ENCODE measurements at regions not wholly inside any gene's neighbourhood (a gene's known extent, or its start where the extent isn't known, plus 50 kb on each side); places are given as distances from the start of the nearest gene placed in this dataset.

GRCh38 chr14:105865904-105866840, 339.8 kb downstream of the TMEM121 start:
- H3K36me3 Mint-ChIP-seq (ENCODE audit: low read depth): peaks cover 3% of the 10 kb centered on the region
- H3K9me3 Mint-ChIP-seq (ENCODE audit: low read depth): peaks cover 33% of the 10 kb centered on the region

GRCh38 chr14:105866841-105867321, 340.5 kb downstream of the TMEM121 start:
- no peak overlapping the region for H3K27ac Mint-ChIP-seq (ENCODE audit: unreplicated experiment)
- no peak overlapping the region for H3K4me3 Mint-ChIP-seq (ENCODE audit: unreplicated experiment)
- H3K27me3 Mint-ChIP-seq (ENCODE audit: low read depth): no peaks in the 10 kb centered on the region
- H3K4me1 Mint-ChIP-seq (ENCODE audit: low read depth): no peaks in the 10 kb centered on the region
- peaks cover 35% of the 10 kb centered on the region for H3K9me3 Mint-ChIP-seq (ENCODE audit: low read depth)
- peak; percentile 81 for DNase-seq (ENCODE audit: low spot score)
- TF ChIP-seq CTCF (IDR thresholded peaks at IDR 0.05): no peak
- peaks cover 3% of the 10 kb centered on the region for H3K36me3 Mint-ChIP-seq (ENCODE audit: low read depth)

More at GRCh38 chr14:105865904-105866840, 339.8 kb downstream of the TMEM121 start:
- H3K4me3 Mint-ChIP-seq (ENCODE audit: unreplicated experiment): no peak overlapping the region
- H3K27me3 Mint-ChIP-seq (ENCODE audit: low read depth): no peaks in the 10 kb centered on the region
- no peak overlapping the region for H3K27ac Mint-ChIP-seq (ENCODE audit: unreplicated experiment)
- DNase-seq (ENCODE audit: low spot score): peak; percentile 87
- no peaks in the 10 kb centered on the region for H3K4me1 Mint-ChIP-seq (ENCODE audit: low read depth)
- TF ChIP-seq CTCF (IDR thresholded peaks at IDR 0.05): no peak

- no peaks in the 10 kb centered on the region for H3K36me3 Mint-ChIP-seq (ENCODE audit: low read depth)
- H3K27ac Mint-ChIP-seq (ENCODE audit: unreplicated experiment): no peak overlapping the region
- H3K4me3 Mint-ChIP-seq (ENCODE audit: unreplicated experiment): no peak overlapping the region
- H3K4me1 Mint-ChIP-seq (ENCODE audit: low read depth): no peaks in the 10 kb centered on the region
- no peak for TF ChIP-seq CTCF (IDR thresholded peaks at IDR 0.05)
- peaks cover 39% of the 10 kb centered on the region for H3K9me3 Mint-ChIP-seq (ENCODE audit: low read depth)
- DNase-seq (ENCODE audit: low spot score): peak; percentile 75
- no peaks in the 10 kb centered on the region for H3K27me3 Mint-ChIP-seq (ENCODE audit: low read depth)
Measured at GRCh38 chr14:105867961-105868599, 341.7 kb downstream of the TMEM121 start.

GRCh38 chr14:105871590-105871989, 345.2 kb downstream of the TMEM121 start:
- Mint-ChIP-seq H3K27me3 (ENCODE audit: low read depth) (no peaks in the 10 kb centered on the region), H3K4me1 (ENCODE audit: low read depth) (no peaks in the 10 kb centered on the region), H3K9me3 (ENCODE audit: low read depth) (peaks cover 71% of the 10 kb centered on the region), H3K27ac (ENCODE audit: unreplicated experiment) (no peak overlapping the region), H3K36me3 (ENCODE audit: low read depth) (no peaks in the 10 kb centered on the region), H3K4me3 (ENCODE audit: unreplicated experiment) (no peak overlapping the region)
- TF ChIP-seq CTCF (IDR thresholded peaks at IDR 0.05): no peak
- DNase-seq (ENCODE audit: low spot score): no peak

GRCh38 chr14:105873870-105874512, 347.6 kb downstream of the TMEM121 start:
- Mint-ChIP-seq H3K27ac (ENCODE audit: unreplicated experiment) (no peak overlapping the region), H3K4me3 (ENCODE audit: unreplicated experiment) (no peak overlapping the region), H3K9me3 (ENCODE audit: low read depth) (peaks cover 79% of the 10 kb centered on the region), H3K4me1 (ENCODE audit: low read depth) (no peaks in the 10 kb centered on the region), H3K27me3 (ENCODE audit: low read depth) (no peaks in the 10 kb centered on the region), H3K36me3 (ENCODE audit: low read depth) (no peaks in the 10 kb centered on the region)
- DNase-seq (ENCODE audit: low spot score): no peak
- no peak for TF ChIP-seq CTCF (IDR thresholded peaks at IDR 0.05)

Data from chondrocyte (in vitro differentiated cells).